MV-4-11 (cell line): ENCODE measurements at regions not wholly inside any gene's neighbourhood (a gene's known extent, or its start where the extent isn't known, plus 50 kb on each side); places are given as distances from the start of the nearest gene placed in this dataset.
A peak's percentile ranks its signal among the peaks of the same experiment; 100 is the strongest.
"Not testable (repeated sequence)": the region's sequence is repeated elsewhere in the genome, so short reads cannot be mapped to it uniquely, and the experiment has no call there.

ENCODE experiments used
- DNase-seq: peaks from one replicate; lab custom pipeline; 2025; lab: John Stamatoyannopoulos, UW

GRCh38 chr3:22759636-22760310 is 443.4 kb upstream of the UBE2E2 start:
- DNase-seq = no peak

DNA sequence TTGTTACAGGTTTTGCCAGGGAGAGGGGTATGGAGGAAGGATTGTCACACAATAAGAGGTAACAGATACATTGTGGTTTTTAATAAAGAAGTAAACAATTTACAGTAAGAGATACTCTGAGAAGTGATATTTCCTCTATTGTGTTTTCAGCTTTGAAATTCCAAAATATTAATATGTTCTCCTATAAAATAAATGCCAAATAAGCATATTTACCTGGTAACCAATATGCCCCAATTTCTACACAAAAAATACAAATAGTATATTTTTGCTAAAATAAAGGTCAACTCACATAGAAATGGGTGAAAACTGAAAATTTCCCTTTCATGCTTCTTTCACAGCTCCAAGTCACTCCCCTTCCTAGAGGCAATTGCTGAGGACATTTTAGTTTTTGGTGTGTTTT is 437.4 kb upstream of the UBE2E2 start:
- no peak for DNase-seq

GRCh38 chr3:22777834-22778233 is 425.3 kb upstream of the UBE2E2 start:
- DNase-seq = no peak

DNA sequence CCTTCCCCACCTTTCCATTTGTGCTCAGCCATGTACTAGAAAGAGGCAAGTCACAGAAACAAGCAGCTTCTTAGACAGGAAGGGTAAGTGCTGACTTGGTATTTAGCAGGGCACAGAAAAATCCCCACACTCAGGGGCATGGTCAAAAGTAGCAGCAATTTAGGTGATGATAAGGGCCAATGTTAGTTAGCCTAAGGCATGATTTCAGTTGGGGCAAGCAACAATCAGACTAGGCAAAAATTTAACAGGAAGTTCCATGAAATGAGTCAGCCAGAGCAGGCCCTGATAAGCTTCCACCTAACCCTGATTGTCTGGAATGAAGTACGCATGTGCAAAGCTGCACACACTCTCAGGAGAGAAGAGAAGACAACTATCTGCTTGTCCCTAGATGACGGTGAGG is 423.4 kb upstream of the UBE2E2 start:
- DNase-seq = no peak

GRCh38 chr3:22792533-22792932 is 410.6 kb upstream of the UBE2E2 start:
- no peak for DNase-seq

GRCh38 chr3:22795917-22796316 is 407.2 kb upstream of the UBE2E2 start:
- no peak for DNase-seq

DNA sequence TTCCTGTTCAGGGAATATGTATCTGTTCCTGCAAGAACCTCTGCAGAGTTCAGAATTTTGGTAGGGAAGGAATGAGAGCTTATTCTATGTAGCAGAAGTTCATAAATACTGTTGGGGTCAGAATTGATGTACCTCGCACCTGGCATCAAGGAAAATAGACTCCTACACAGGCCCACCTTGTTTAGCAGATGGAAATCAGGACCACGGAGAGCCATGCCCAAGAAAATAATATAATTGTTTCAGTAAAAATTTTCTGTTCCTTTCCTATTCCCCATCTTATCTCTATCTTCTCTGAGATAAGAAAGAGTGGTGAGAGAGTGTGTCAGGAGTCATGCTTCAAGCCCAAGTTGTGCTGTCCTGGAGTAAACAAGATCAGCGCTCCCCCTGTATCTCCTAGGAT is 404.7 kb upstream of the UBE2E2 start:
- DNase-seq = no peak

DNA sequence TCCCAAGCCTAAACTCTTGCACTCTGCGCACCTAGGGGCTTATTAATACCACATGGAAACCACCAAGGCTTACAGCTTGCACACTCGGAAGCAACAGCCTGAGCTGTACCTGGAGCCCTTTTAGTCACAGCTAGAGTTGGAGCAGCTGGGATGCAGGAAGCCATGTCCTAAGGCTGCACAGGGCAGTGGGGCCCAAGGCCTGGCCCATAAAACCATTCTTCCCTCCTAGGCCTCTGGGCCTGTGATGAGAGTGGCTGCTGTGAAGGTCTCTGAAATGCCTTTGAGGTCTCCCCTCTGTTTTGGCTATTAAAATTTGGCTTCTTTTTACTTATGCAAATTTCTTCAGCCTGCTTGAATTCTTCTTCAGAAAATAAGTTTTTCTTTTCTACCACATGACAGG is 383.9 kb upstream of the UBE2E2 start:
- no peak for DNase-seq

GRCh38 chr3:22835041-22835440 is 368.1 kb upstream of the UBE2E2 start:
- DNase-seq = peak; percentile 31

GRCh38 chr3:22836131-22836530 is 367.0 kb upstream of the UBE2E2 start:
- DNase-seq = no peak

- no peak for DNase-seq
Observed at GRCh38 chr3:22843854-22844253, 359.3 kb upstream of the UBE2E2 start.

- no peak for DNase-seq
Observed at GRCh38 chr3:22846566-22846965, 356.6 kb upstream of the UBE2E2 start.

DNA sequence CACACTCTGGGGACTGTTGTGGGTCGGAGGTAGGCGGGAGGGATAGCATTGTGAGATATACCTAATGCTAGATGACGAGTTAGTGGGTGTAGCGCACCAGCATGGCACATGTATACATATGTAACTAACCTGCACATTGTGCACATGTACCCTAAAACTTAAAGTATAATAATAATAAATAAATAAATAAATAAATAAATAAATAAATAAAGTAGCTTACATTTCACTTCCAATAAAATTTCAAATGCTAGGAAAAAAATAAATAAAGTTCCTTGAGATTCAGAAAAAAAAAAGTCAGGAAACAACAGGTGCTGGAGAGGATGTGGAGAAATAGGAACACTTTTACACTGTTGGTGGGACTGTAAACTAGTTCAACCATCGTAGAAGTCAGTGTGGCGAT is 353.5 kb upstream of the UBE2E2 start:
- not testable (repeated sequence) for DNase-seq

DNA sequence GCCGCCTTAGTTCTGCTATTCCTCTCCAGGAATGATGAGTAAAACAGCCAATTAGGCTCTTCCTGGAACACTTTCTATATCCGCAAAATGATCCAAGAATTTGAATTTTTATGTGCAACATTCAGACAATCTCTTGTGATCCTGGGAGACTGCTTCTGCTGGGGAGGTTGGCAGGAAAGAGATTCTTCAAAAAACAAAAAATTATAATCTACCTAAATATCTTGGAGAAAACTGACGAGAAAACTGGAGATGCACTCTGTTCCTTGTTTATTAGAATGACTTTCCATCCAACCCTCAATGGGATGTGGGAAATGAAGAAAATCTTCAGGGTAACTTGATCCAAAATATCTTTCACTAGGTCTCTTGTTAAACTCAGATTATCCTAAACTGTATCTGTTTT is 346.3 kb upstream of the UBE2E2 start:
- DNase-seq = no peak

GRCh38 chr3:22858486-22858885 is 344.6 kb upstream of the UBE2E2 start:
- no peak for DNase-seq

GRCh38 chr3:22859618-22860017 is 343.5 kb upstream of the UBE2E2 start:
- no peak for DNase-seq

- no peak for DNase-seq
Observed at GRCh38 chr3:22861426-22861825, 341.7 kb upstream of the UBE2E2 start.

GRCh38 chr3:22862111-22862510 is 341.0 kb upstream of the UBE2E2 start:
- DNase-seq = no peak

- not testable (repeated sequence) for DNase-seq
Observed at GRCh38 chr3:22882834-22883233, 320.3 kb upstream of the UBE2E2 start.

DNA sequence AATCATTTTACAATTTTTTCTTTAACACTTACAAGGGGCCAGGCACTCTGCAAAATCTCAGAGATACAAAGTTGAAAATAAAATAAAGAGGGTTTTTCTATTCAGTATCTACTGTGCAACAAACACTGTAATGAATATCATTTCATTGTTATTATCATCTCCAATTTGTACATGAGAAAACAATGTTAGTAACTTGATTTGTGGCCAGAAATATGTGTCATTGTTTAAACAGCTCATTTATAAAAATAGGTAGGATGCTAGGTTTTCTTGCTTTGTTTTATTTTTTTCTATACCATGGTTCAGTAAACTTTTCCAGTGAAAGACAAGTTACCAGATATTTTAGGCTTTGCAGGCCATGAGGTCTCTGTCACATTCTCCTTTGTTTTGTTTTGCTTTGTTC is 318.1 kb upstream of the UBE2E2 start:
- DNase-seq = no peak

GRCh38 chr3:22885574-22886341 is 317.4 kb upstream of the UBE2E2 start:
- no peak for DNase-seq

- no peak for DNase-seq
Observed at GRCh38 chr3:22886439-22887068, 316.6 kb upstream of the UBE2E2 start.

DNA sequence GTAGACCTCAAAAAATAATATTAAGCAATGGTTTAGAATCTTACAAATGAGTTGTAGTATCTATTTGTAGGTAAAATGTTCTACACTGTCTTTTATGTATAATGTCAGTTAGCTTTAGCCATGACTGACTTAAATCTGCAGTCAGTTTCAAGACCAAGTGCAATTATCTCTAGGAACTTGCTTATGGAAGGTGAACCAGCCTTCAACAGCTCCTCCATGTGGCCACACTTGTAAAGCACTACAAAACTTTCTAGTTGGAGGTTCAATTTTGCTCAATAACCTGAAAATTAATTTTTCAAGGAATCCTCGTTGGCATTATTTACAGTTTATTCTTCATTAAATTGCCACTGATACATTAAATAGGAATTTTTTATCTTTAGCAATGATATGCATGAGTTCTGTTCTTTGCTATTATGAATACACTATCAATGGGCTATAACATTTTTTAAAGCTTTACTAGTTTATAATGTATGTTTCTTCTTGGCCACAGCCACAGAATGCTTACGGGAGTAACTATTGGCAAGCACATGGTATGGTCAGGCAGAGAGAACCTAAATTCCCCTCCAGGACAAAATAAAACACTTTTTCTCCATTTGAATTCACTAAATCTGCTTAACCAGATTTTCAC is 315.3 kb upstream of the UBE2E2 start:
- DNase-seq = peak; percentile 12
